Breast epithelium (tissue), 4 donors: ENCODE measurements at regions not wholly inside any gene's neighbourhood (a gene's known extent, or its start where the extent isn't known, plus 50 kb on each side); places are given as distances from the start of the nearest gene placed in this dataset.

Experiments
- DNase-seq, 2 donors: peaks; one replicate each; pipeline ENCODE4 v3.0.0-alpha.2; 2019; ENCODE audit warnings: low spot score in 2 of 2
- H3K27ac ChIP-seq, 2 donors: fragments of 200-600 bp; sonication (generic) in 1 of 2; one replicate each; pipeline ENCODE4 v1.5.1; 2016 to 2019; ENCODE audit warnings: mild to moderate bottlenecking in 1 of 2
- H3K27me3 ChIP-seq, 2 donors: fragments of 200-600 bp; sonication (generic) in 1 of 2; one replicate each; pipeline versions ENCODE4 v1.5.1 to v1.6.0; 2017 to 2019; ENCODE audit warnings: control low read depth in 1 of 2, mild to moderate bottlenecking in 1 of 2
- H3K36me3 ChIP-seq: fragments of 200-600 bp; one replicate; pipeline ENCODE4 v1.5.1; 2019
- H3K4me1 ChIP-seq, 2 donors: fragments of 200-600 bp; sonication (generic); one replicate each; pipeline ENCODE4 v1.5.1; 2016 to 2019; ENCODE audit warnings: control low read depth in 1 of 2
- H3K4me3 ChIP-seq, 3 donors: fragments of 200-600 bp; sonication (generic); 1 replicate in 2 of 3; 2 replicates in 1 of 3; pipeline ENCODE4 v1.5.1; 2016 to 2019; ENCODE audit warnings: mild to moderate bottlenecking in 3 of 3, moderate library complexity in 2 of 3
- H3K9me3 ChIP-seq, 2 donors: fragments of 200-600 bp; sonication (generic) in 1 of 2; one replicate each; pipeline ENCODE4 v1.5.1; 2016 to 2019; ENCODE audit warnings: control low read depth in 1 of 2
- CTCF ChIP-seq, 3 donors: fragments of 450-650 bp; IDR thresholded peaks; one replicate each; pipeline ENCODE4 v1.5.1; 2016 to 2017; ENCODE audit warnings: antibody characterized with exemption in 3 of 3, mild to moderate bottlenecking in 3 of 3, moderate library complexity in 3 of 3
- POLR2A ChIP-seq: fragments of 450-650 bp; IDR thresholded peaks from one replicate; pipeline ENCODE4 v1.6.1; 2016; ENCODE audit warnings: antibody characterized with exemption, mild to moderate bottlenecking, moderate library complexity
- POLR2AphosphoS5 ChIP-seq, 3 donors: sonication (generic); formaldehyde crosslinking; IDR thresholded peaks; one replicate each; pipeline ENCODE4 v1.6.1; 2017; ENCODE audit warnings: antibody characterized with exemption in 3 of 3
- intact Hi-C: fragments of 100-400 bp; cut with DNase I; formaldehyde crosslinking; loops from one replicate; pipeline ENCODE4 v1.15.1; 2023; ENCODE audit warnings: low total_unique reads

- Histone ChIP-seq H3K27me3 (no peaks in the 10 kb centered on the region), H3K36me3 (no peaks in the 10 kb centered on the region), H3K4me1 (no peaks in the 10 kb centered on the region), H3K27ac (no peak overlapping the region), H3K4me3 (no peak overlapping the region), H3K9me3 (no peaks in the 10 kb centered on the region)
- intact Hi-C loops, result no loop called here
- TF ChIP-seq CTCF (IDR thresholded peaks at IDR 0.05) (no peak), POLR2A (no peak), POLR2AphosphoS5 (IDR thresholded peaks at IDR 0.05) (no peak)
- DNase-seq, result no peak
Observed at GRCh38 chr3:94596887-94597566, 534.2 kb downstream of the NSUN3 start.

- Histone ChIP-seq H3K27ac (no peak overlapping the region), H3K9me3 (no peaks in the 10 kb centered on the region), H3K36me3 (no peaks in the 10 kb centered on the region), H3K27me3 (no peaks in the 10 kb centered on the region), H3K4me3 (no peak overlapping the region), H3K4me1 (no peaks in the 10 kb centered on the region)
- intact Hi-C loops, result no loop called here
- no peak for TF ChIP-seq POLR2A
- no peak for TF ChIP-seq CTCF (IDR thresholded peaks at IDR 0.05)
- no peak for TF ChIP-seq POLR2AphosphoS5 (IDR thresholded peaks at IDR 0.05)
- DNase-seq, result no peak
Observed at GRCh38 chr3:94607778-94608177, 544.9 kb downstream of the NSUN3 start.

GRCh38 chr3:94609908-94610307 is 547.0 kb downstream of the NSUN3 start:
- H3K4me1 ChIP-seq, result no peaks in the 10 kb centered on the region
- H3K9me3 ChIP-seq, result no peaks in the 10 kb centered on the region
- DNase-seq, result no peak
- intact Hi-C loops, result no loop called here
- TF ChIP-seq CTCF (IDR thresholded peaks at IDR 0.05) (no peak), POLR2A (no peak), POLR2AphosphoS5 (IDR thresholded peaks at IDR 0.05) (no peak)
- no peak overlapping the region for H3K4me3 ChIP-seq
- H3K27me3 ChIP-seq, result no peaks in the 10 kb centered on the region
- H3K36me3 ChIP-seq, result no peaks in the 10 kb centered on the region
- no peak overlapping the region for H3K27ac ChIP-seq

GRCh38 chr3:94611596-94611995 is 548.7 kb downstream of the NSUN3 start:
- no peaks in the 10 kb centered on the region for H3K4me1 ChIP-seq
- no peak overlapping the region for H3K4me3 ChIP-seq
- TF ChIP-seq POLR2AphosphoS5 (IDR thresholded peaks at IDR 0.05), result no peak
- no peak for TF ChIP-seq POLR2A
- TF ChIP-seq CTCF (IDR thresholded peaks at IDR 0.05), result no peak
- intact Hi-C loops, result no loop called here
- no peak overlapping the region for H3K27ac ChIP-seq
- H3K9me3 ChIP-seq, result no peaks in the 10 kb centered on the region
- H3K36me3 ChIP-seq, result no peaks in the 10 kb centered on the region
- no peaks in the 10 kb centered on the region for H3K27me3 ChIP-seq
- no peak for DNase-seq

- Histone ChIP-seq H3K4me3 (no peak overlapping the region), H3K4me1 (no peaks in the 10 kb centered on the region), H3K27me3 (no peaks in the 10 kb centered on the region), H3K36me3 (no peaks in the 10 kb centered on the region), H3K9me3 (no peaks in the 10 kb centered on the region), H3K27ac (no peak overlapping the region)
- no peak for DNase-seq
- TF ChIP-seq CTCF (IDR thresholded peaks at IDR 0.05) (no peak), POLR2A (no peak), POLR2AphosphoS5 (IDR thresholded peaks at IDR 0.05) (no peak)
- intact Hi-C loops, result no loop called here
Observed at GRCh38 chr3:94612631-94613030, 549.8 kb downstream of the NSUN3 start.
